ENCODE measurements at regions not wholly inside any gene's neighbourhood (a gene's known extent, or its start where the extent isn't known, plus 50 kb on each side); places are given as distances from the start of the nearest gene placed in this dataset.

- no peak for ATAC-seq (ENCODE audit: low FRiP score)
- DNase-seq (ENCODE audit: low spot score) = no peak
- TF ChIP-seq CTCF (IDR thresholded peaks at IDR 0.05) = no peak
These were observed 368.4 kb downstream of the TFEC start for GRCh38 chr7:115662120-115662519.

- no peak for TF ChIP-seq CTCF (IDR thresholded peaks at IDR 0.05)
- DNase-seq (ENCODE audit: low spot score) = no peak
- ATAC-seq (ENCODE audit: low FRiP score) = no peak
These were observed 372.3 kb downstream of the TFEC start for GRCh38 chr7:115658223-115658622.

GRCh38 chr7:115654384-115655214, 376.0 kb downstream of the TFEC start:
- ATAC-seq (ENCODE audit: low FRiP score) = no peak
- DNase-seq (ENCODE audit: low spot score) = no peak
- TF ChIP-seq CTCF (IDR thresholded peaks at IDR 0.05) = no peak

GRCh38 chr7:115649429-115649828, 381.1 kb downstream of the TFEC start:
- TF ChIP-seq CTCF (IDR thresholded peaks at IDR 0.05) = no peak
- no peak for ATAC-seq (ENCODE audit: low FRiP score)
- DNase-seq (ENCODE audit: low spot score) = no peak

- no peak for TF ChIP-seq CTCF (IDR thresholded peaks at IDR 0.05)
- ATAC-seq (ENCODE audit: low FRiP score) (no peak), DNase-seq (ENCODE audit: low spot score) (no peak)
These were observed 382.9 kb downstream of the TFEC start for GRCh38 chr7:115647712-115648111.

- TF ChIP-seq CTCF (IDR thresholded peaks at IDR 0.05) = no peak
- ATAC-seq (ENCODE audit: low FRiP score) = no peak
These were observed 388.4 kb downstream of the TFEC start for GRCh38 chr7:115642194-115642593.

GRCh38 chr7:115638853-115639252, 391.7 kb downstream of the TFEC start:
- ATAC-seq (ENCODE audit: low FRiP score) = no peak
- no peak for DNase-seq (ENCODE audit: low spot score)
- no peak for TF ChIP-seq CTCF (IDR thresholded peaks at IDR 0.05)

More at GRCh38 chr7:115642194-115642593, 388.4 kb downstream of the TFEC start:
- DNase-seq (ENCODE audit: low spot score) = no peak

Data from omental fat pad (tissue), 3 donors.